Testis (tissue), 2 donors: ENCODE measurements at regions not wholly inside any gene's neighbourhood (a gene's known extent, or its start where the extent isn't known, plus 50 kb on each side); places are given as distances from the start of the nearest gene placed in this dataset.

Source experiments
- DNase-seq: peaks from one replicate; pipeline ENCODE4 v3.0.0-alpha.2; 2019
- H3K27ac ChIP-seq, 2 donors: fragments of 200-600 bp; sonication (generic); one replicate each; pipeline ENCODE4 v1.5.1; 2019
- H3K27me3 ChIP-seq: fragments of 200-600 bp; sonication (generic); one replicate; pipeline ENCODE4 v1.5.1; 2019
- H3K36me3 ChIP-seq: fragments of 200-600 bp; sonication (generic); one replicate; pipeline ENCODE4 v1.5.1; 2017; ENCODE audit warnings: low read depth; ENCODE audit errors: missing control alignments
- H3K4me1 ChIP-seq: fragments of 200-600 bp; sonication (generic); one replicate; pipeline ENCODE4 v1.5.1; 2019
- H3K4me3 ChIP-seq, 2 donors: fragments of 200-600 bp; sonication (generic); one replicate each; pipeline ENCODE4 v1.5.1; 2017 to 2019
- H3K9me3 ChIP-seq: fragments of 200-600 bp; sonication (generic); one replicate; pipeline ENCODE4 v1.5.1; 2017
- POLR2A ChIP-seq: fragments of 450-650 bp; IDR thresholded peaks from one replicate; pipeline ENCODE4 v1.6.1; 2017; ENCODE audit warnings: antibody characterized with exemption, mild to moderate bottlenecking, moderate library complexity
- whole genome bisulfite sequencing, 2 donors: methylation state at CpG; one replicate each; pipeline ENCODE4 v1.1.5; 2018; 5-methylcytosine and 5-hydroxymethylcytosine counted together
- intact Hi-C: fragments of 100-400 bp; cut with DNase I; formaldehyde crosslinking; loops from one replicate; pipeline ENCODE4 v1.15.1; 2023; ENCODE audit warnings: low total_unique reads
- TF ChIP-seq, protein P1 (sequence below), 3 experiments: fragments of 450-650 bp in 2 of 3; fragments of 200-600 bp in 1 of 3; sonication (generic) in 1 of 3; IDR thresholded peaks; one replicate each; pipeline ENCODE4 v1.5.1; 2016 to 2019; ENCODE audit warnings: antibody characterized with exemption in 3 of 3, mild to moderate bottlenecking in 2 of 3, moderate library complexity in 1 of 3

DNA sequence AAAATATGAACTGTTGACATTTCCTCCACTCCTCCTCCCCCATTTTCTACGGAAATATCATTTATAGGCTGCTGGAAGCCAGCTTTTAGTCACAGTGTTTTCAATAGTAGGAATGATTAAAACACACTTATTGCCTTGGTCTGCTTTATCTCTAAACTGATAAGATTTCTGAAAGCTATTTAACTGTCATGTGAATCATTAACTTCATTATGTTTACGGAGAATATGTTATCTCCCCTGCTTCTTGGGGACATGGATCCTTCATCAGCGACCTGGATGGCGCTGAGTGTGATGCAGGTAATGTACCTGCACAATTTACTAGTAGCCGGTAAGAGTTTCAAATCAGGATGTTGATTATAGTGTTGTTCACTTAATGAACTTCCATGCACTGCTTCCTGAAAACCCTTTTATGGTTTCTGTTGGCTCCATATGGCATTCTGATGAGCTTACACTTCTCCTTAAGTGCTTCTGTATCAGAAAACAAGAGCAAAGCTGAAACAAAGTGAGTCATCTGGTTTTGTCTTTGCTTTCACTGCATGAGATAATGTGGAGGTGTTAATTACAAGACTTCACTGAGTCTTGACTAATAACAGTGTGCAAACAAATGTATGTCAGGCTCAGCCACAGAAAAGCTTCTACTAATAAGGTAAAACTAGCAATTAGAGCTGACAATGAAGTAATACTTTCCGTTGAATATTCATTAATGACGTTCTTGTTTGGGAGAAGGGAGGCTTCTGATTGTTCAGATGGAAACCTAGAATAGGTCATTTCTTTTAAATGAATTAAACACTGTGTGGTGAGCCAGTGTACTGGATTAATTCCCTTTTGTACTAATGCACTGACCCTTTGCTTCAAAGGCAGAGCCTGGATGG, 162.4 kb upstream of the ZNF608 start:
- TF ChIP-seq POLR2A: no peak
- TF ChIP-seq, protein P1, sequence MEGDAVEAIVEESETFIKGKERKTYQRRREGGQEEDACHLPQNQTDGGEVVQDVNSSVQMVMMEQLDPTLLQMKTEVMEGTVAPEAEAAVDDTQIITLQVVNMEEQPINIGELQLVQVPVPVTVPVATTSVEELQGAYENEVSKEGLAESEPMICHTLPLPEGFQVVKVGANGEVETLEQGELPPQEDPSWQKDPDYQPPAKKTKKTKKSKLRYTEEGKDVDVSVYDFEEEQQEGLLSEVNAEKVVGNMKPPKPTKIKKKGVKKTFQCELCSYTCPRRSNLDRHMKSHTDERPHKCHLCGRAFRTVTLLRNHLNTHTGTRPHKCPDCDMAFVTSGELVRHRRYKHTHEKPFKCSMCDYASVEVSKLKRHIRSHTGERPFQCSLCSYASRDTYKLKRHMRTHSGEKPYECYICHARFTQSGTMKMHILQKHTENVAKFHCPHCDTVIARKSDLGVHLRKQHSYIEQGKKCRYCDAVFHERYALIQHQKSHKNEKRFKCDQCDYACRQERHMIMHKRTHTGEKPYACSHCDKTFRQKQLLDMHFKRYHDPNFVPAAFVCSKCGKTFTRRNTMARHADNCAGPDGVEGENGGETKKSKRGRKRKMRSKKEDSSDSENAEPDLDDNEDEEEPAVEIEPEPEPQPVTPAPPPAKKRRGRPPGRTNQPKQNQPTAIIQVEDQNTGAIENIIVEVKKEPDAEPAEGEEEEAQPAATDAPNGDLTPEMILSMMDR (IDR thresholded peaks at IDR 0.05): no peak
- no peak for DNase-seq
- WGBS, 2 donors: 65 to 66% methylated on average over 7 of the region's 7 CpGs
- no peaks in the 10 kb centered on the region for H3K9me3 ChIP-seq
- H3K27me3 ChIP-seq: no peaks in the 10 kb centered on the region
- intact Hi-C loops: no loop called here
- no peaks in the 10 kb centered on the region for H3K36me3 ChIP-seq
- H3K4me1 ChIP-seq: peaks cover 29% of the 10 kb centered on the region
- H3K4me3 ChIP-seq: no peak overlapping the region
- no peak overlapping the region for H3K27ac ChIP-seq

DNA sequence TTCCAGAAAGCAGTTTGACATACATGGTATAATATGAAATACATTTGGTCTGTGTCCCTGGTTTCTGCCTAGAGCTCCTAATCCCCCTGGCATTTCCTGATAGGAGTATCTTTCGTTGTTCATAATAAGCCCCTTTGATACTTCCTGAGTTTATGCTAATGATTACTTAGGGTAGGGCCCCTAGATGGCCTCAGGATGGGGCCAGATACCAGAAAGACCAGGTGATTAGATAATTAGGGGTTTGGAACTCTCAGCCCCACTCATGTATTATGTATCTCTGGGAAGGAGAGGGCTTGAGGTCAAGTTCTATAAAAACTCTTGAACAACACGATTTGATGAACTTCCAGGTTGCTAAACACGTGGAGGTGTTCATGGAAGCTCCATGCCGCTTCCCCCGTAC, 163.3 kb upstream of the ZNF608 start:
- no peak overlapping the region for H3K4me3 ChIP-seq
- peaks cover 29% of the 10 kb centered on the region for H3K4me1 ChIP-seq
- intact Hi-C loops: no loop called here
- H3K9me3 ChIP-seq: no peaks in the 10 kb centered on the region
- no peaks in the 10 kb centered on the region for H3K27me3 ChIP-seq
- DNase-seq: no peak
- H3K27ac ChIP-seq: no peak overlapping the region
- TF ChIP-seq, protein P1 (IDR thresholded peaks at IDR 0.05): no peak
- no peak for TF ChIP-seq POLR2A
- H3K36me3 ChIP-seq: no peaks in the 10 kb centered on the region
- WGBS, 2 donors: 88 to 89% methylated on average over 5 of the region's 5 CpGs

DNA sequence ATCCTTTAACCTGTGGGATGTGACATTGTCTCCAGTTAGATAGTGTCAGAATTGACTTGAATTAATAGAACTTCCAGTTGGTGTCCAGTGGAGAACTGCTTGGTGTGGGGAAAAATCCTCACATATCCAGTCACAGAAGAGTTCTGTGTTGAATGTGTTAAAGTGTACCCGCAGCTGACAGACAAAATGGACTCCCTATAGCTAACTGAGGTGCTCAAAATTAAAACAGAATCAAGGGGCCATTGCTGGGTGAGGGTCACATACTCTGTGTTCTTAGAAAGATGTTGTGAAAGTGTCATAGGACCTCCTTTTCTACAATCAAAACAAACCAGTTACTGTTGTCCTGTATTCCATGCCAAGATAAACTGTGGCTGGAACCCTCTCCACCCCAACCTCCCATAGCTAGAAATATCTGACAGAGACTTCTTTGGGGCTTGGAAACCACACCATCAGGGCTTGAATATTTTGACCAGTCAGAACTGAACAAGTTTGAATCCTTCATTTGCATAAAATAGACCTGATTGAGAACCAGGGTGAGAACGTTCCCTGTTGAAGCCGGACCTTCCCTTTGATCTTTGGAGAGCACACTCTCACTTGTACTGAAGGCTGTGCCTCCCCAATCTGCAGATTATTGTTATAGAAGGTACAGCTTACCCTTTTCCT, 164.0 kb upstream of the ZNF608 start:
- H3K36me3 ChIP-seq: no peaks in the 10 kb centered on the region
- H3K4me1 ChIP-seq: peaks cover 28% of the 10 kb centered on the region
- WGBS, 2 donors: 67 to 71% methylated on average over 3 of the region's 3 CpGs
- no peak for TF ChIP-seq POLR2A
- TF ChIP-seq, protein P1 (IDR thresholded peaks at IDR 0.05): no peak
- H3K4me3 ChIP-seq: no peak overlapping the region
- H3K27ac ChIP-seq: no peak overlapping the region
- no peaks in the 10 kb centered on the region for H3K9me3 ChIP-seq
- no peak for DNase-seq
- H3K27me3 ChIP-seq: no peaks in the 10 kb centered on the region
- intact Hi-C loops: no loop called here

DNA sequence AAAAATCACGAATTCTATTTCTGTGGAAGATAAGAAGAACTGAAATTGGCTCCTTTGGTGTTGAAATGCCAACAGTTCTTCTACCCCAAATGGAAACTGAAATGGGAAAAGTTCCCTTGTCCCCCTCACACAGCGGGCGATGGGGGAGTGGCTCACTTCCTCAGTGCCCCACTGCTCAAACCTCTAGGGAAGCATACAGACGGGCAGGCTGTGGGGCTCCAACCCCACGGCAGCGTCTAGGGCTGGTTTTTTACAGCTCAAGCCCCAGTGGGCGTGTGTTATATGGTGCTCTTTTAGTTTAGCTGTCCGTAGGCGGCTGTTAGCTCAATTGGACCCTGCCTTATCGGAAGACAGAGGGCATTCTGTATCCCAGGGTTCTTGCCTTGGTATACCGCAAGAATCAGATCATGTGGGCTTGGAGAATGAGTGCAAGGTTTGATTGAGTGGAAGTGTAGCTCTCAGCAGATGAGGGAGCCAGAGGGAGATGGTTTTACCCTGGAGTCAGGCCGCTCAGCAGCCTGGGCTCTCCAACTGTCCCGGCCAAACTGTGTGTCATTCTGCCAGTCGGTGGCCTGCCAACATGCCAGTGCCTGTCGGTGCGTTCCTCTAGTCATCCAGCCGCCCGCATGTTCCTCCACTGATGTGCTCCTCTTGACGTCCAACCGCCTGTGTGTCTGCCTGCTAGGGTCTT, 166.3 kb upstream of the ZNF608 start:
- WGBS, 2 donors: 92 to 94% methylated on average over 9 to 20 of the region's 20 CpGs
- no peaks in the 10 kb centered on the region for H3K27me3 ChIP-seq
- H3K4me3 ChIP-seq: no peak overlapping the region
- H3K36me3 ChIP-seq: no peaks in the 10 kb centered on the region
- intact Hi-C loops: no loop called here
- DNase-seq: no peak
- H3K9me3 ChIP-seq: no peaks in the 10 kb centered on the region
- peaks cover 10% of the 10 kb centered on the region for H3K4me1 ChIP-seq
- no peak overlapping the region for H3K27ac ChIP-seq
- TF ChIP-seq POLR2A: no peak
- TF ChIP-seq, protein P1 (IDR thresholded peaks at IDR 0.05): no peak
